Adrenal gland (tissue), 9 donors: ENCODE measurements at regions not wholly inside any gene's neighbourhood (a gene's known extent, or its start where the extent isn't known, plus 50 kb on each side); places are given as distances from the start of the nearest gene placed in this dataset.

Source experiments
- DNase-seq, 7 donors: peaks; one replicate each; pipeline ENCODE4 v3.0.0-alpha.2; 2019 to 2020
- H3K27ac ChIP-seq, 5 donors: fragments of 200-600 bp; sonication (generic) in 4 of 5; 1 replicate in 3 of 5; 2 replicates in 2 of 5; pipeline versions ENCODE4 v1.5.1 to v1.8.0; 2016 to 2020; ENCODE audit warnings: mild to moderate bottlenecking in 1 of 5
- H3K27me3 ChIP-seq: fragments of 200-600 bp; 2 replicates; pipeline ENCODE4 v1.8.0; 2021
- H3K36me3 ChIP-seq, 2 donors: fragments of 200-600 bp; replicated peaks in 1 of 2; 1 replicate in 1 of 2; 2 replicates in 1 of 2; pipeline versions ENCODE4 v1.5.1 to v1.8.0; 2018 to 2022
- H3K4me1 ChIP-seq, 2 donors: fragments of 200-600 bp; replicated peaks in 1 of 2; 1 replicate in 1 of 2; 2 replicates in 1 of 2; pipeline versions ENCODE4 v1.5.1 to v1.8.0; 2018 to 2021
- H3K4me3 ChIP-seq, 4 donors: fragments of 200-600 bp; sonication (generic) in 3 of 4; one replicate each; pipeline ENCODE4 v1.5.1; 2016 to 2018
- H3K9me3 ChIP-seq, 3 donors: fragments of 200-600 bp; sonication (generic) in 1 of 3; replicated peaks in 1 of 3; 1 replicate in 2 of 3; 2 replicates in 1 of 3; pipeline versions ENCODE4 v1.5.1 to v1.8.0; 2016 to 2021
- CTCF ChIP-seq, 6 experiments: fragments of 450-650 bp in 4 of 6; fragments of 200-600 bp in 2 of 6; sonication (generic) in 1 of 6; IDR thresholded peaks; 1 replicate in 5 of 6; 2 replicates in 1 of 6; pipeline versions ENCODE4 v1.5.1 to v1.8.0; 2016 to 2021; ENCODE audit warnings: antibody characterized with exemption in 6 of 6, mild to moderate bottlenecking in 2 of 6, moderate library complexity in 1 of 6
- POLR2A ChIP-seq, 2 donors: fragments of 450-650 bp; IDR thresholded peaks; one replicate each; pipeline ENCODE4 v1.6.1; 2017; ENCODE audit warnings: antibody characterized with exemption in 2 of 2, mild to moderate bottlenecking in 2 of 2, moderate library complexity in 1 of 2
- WGBS, 4 donors: extraction: QIAGEN DNeasy Blood & Tissue Kit in 2 of 4; methylation state at CpG; one replicate each; pipeline versions ENCODE4 v1.1.5 to v1.1.7; 2013 to 2017; 5-methylcytosine and 5-hydroxymethylcytosine counted together
- intact Hi-C, 2 donors: fragments of 100-400 bp; cut with DNase I; formaldehyde crosslinking; loops; one replicate each; pipeline versions ENCODE4 v1.14.1 to v1.15.0; 2022 to 2023
- donor health status: healthy with polysubstance abuse.
- donor health status: Bipolar disorder and iron deficiency.
- donor health status: DM: yes; HTN: yes; CAD: no.
- donor health status: DM: no; HTN: no; CAD: no.
- donor health status: DM: no; HTN: no; CAD: no.

- TF ChIP-seq CTCF (IDR thresholded peaks at IDR 0.05) (no peak), POLR2A (IDR thresholded peaks at IDR 0.05) (no peak)
- WGBS, 4 donors: 22 to 40% (median 29%) methylated on average over 1 of the region's 1 CpG
- H3K4me1 ChIP-seq: peaks cover 0 to 4% of the 10 kb centered on the region in 2 donors
- no peak overlapping the region for H3K4me3 ChIP-seq
- no peaks in the 10 kb centered on the region for H3K9me3 ChIP-seq
- H3K27me3 ChIP-seq: no peaks in the 10 kb centered on the region
- intact Hi-C loops: no loop called here
- H3K27ac ChIP-seq: peak overlapping the region in 2 of 5 donors; percentile 4 to 29
- no peaks in the 10 kb centered on the region for H3K36me3 ChIP-seq
- no peak for DNase-seq
Measured at GRCh38 chr11:29801561-29801960, 215.3 kb downstream of the KCNA4 start.

- no peak overlapping the region for H3K27ac ChIP-seq
- no peak for TF ChIP-seq POLR2A (IDR thresholded peaks at IDR 0.05)
- TF ChIP-seq CTCF (IDR thresholded peaks at IDR 0.05): no peak
- no peaks in the 10 kb centered on the region for H3K9me3 ChIP-seq
- intact Hi-C loops: no loop called here
- H3K4me3 ChIP-seq: no peak overlapping the region
- peaks cover 0 to 4% of the 10 kb centered on the region in 2 donors for H3K4me1 ChIP-seq
- WGBS, 4 donors: 92 to 95% (median 93%) methylated on average over 1 of the region's 1 CpG
- H3K36me3 ChIP-seq: no peaks in the 10 kb centered on the region
- no peak for DNase-seq
- no peaks in the 10 kb centered on the region for H3K27me3 ChIP-seq
Measured at GRCh38 chr11:29786092-29786491, 230.7 kb downstream of the KCNA4 start.

- intact Hi-C loops: no loop called here
- no peaks in the 10 kb centered on the region for H3K36me3 ChIP-seq
Measured at GRCh38 chr11:29783506-29783905, 233.3 kb downstream of the KCNA4 start.

GRCh38 chr11:29782447-29782846, 234.4 kb downstream of the KCNA4 start:
- 64 to 84% (median 76%) methylated on average over 1 of the region's 1 CpG for WGBS, 4 donors
- Histone ChIP-seq H3K36me3 (no peaks in the 10 kb centered on the region), H3K27me3 (no peaks in the 10 kb centered on the region), H3K4me1 (peaks cover 0 to 7% of the 10 kb centered on the region in 2 donors), H3K27ac (no peak overlapping the region), H3K4me3 (no peak overlapping the region), H3K9me3 (no peaks in the 10 kb centered on the region)
- no peak for TF ChIP-seq CTCF (IDR thresholded peaks at IDR 0.05)
- TF ChIP-seq POLR2A (IDR thresholded peaks at IDR 0.05): no peak
- intact Hi-C loops: no loop called here
- DNase-seq: peak in 2 of 7 donors; percentile 4 to 17

More at GRCh38 chr11:29783506-29783905, 233.3 kb downstream of the KCNA4 start:
- TF ChIP-seq POLR2A (IDR thresholded peaks at IDR 0.05) (no peak), CTCF (IDR thresholded peaks at IDR 0.05) (no peak)
- no peak overlapping the region for H3K27ac ChIP-seq
- H3K27me3 ChIP-seq: no peaks in the 10 kb centered on the region
- H3K9me3 ChIP-seq: no peaks in the 10 kb centered on the region
- 45 to 59% (median 51%) methylated on average over 1 of the region's 1 CpG for WGBS, 4 donors
- peaks cover 0 to 7% of the 10 kb centered on the region in 2 donors for H3K4me1 ChIP-seq
- no peak for DNase-seq
- no peak overlapping the region for H3K4me3 ChIP-seq
